ENCODE measurements at regions not wholly inside any gene's neighbourhood (a gene's known extent, or its start where the extent isn't known, plus 50 kb on each side); places are given as distances from the start of the nearest gene placed in this dataset.

DNA sequence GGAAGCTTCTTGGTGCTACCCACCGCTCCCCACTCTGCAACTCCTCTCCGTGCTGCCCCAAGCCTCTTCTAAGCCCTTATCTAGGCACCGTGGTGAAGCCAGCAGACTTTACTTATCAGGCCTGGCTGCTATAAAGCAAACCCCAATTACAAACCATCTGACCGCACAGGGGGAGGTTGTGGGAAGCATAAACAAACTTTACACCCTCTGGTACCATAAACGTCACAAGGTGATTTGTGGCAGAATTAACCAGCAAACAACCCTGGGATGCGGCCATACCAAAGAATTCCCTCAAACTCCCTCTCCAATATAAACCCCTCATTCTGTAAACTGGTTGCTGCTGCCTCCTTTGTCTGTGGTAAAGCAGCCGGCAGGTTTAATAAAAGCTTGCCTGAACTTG lies 55.2 kb downstream of the MAGEC2 start:
- Mint-ChIP-seq H3K27me3 (ENCODE audit: insufficient read depth, unreplicated experiment) (no peaks in the 10 kb centered on the region), H3K36me3 (ENCODE audit: insufficient read depth, unreplicated experiment) (no peaks in the 10 kb centered on the region), H3K9me3 (ENCODE audit: unreplicated experiment) (no peaks in the 10 kb centered on the region), H3K27ac (ENCODE audit: unreplicated experiment) (no peak overlapping the region), H3K4me1 (ENCODE audit: low read depth, unreplicated experiment) (no peaks in the 10 kb centered on the region), H3K4me3 (ENCODE audit: unreplicated experiment) (no peak overlapping the region)
- DNase-seq, result no peak
- Histone ChIP-seq H3K27me3 (replicated peaks; ENCODE audit: control insufficient read depth, insufficient read depth, low read length) (no peaks in the 10 kb centered on the region), H3K9me3 (no peaks in the 10 kb centered on the region), H3K4me3 (ENCODE audit: low read depth, low read length) (no peak overlapping the region), H3K4me1 (no peaks in the 10 kb centered on the region), H3K36me3 (ENCODE audit: control insufficient read depth, insufficient read depth, low read length) (no peaks in the 10 kb centered on the region)
- TF ChIP-seq CTCF (IDR thresholded peaks at IDR 0.05; ENCODE audit: insufficient read depth in 1 of 2, low read depth in 1 of 2, low read length in 1 of 2, severe bottlenecking in 1 of 2, unreplicated experiment in 1 of 2), result no peak
- BruUV-seq (replicated peaks), result no TSS peak
- ChIA-PET POLR2A (no interaction called here), CTCF (no interaction called here)
- intact Hi-C loops (cut with micrococcal nuclease; ENCODE audit: unreplicated experiment), result no loop called here

DNA sequence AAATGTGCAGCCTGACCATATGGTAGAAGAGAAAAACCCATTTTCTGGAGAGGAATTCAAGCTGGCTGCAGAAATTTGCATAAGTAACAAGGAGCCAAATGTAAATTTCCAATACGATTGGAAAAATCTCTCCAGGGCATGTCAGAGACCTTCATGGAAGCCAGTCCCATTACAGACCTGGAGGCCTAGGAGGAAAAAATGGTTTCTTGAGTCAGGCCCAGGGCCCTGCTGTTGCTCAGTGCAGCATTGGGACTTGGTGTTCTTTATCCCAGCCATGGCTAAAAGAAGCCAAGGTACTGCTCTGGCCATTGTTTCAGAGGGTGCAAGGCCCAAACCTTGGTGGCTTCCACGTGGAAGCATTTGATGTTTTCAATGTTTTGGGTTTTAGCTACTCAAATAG lies 70.6 kb downstream of the MAGEC2 start:
- Histone ChIP-seq H3K27me3 (replicated peaks; ENCODE audit: control insufficient read depth, insufficient read depth, low read length) (no peaks in the 10 kb centered on the region), H3K4me1 (no peaks in the 10 kb centered on the region), H3K4me3 (ENCODE audit: low read depth, low read length) (no peak overlapping the region), H3K9me3 (no peaks in the 10 kb centered on the region), H3K36me3 (ENCODE audit: control insufficient read depth, insufficient read depth, low read length) (no peaks in the 10 kb centered on the region)
- Mint-ChIP-seq H3K9me3 (ENCODE audit: unreplicated experiment) (no peaks in the 10 kb centered on the region), H3K27me3 (ENCODE audit: insufficient read depth, unreplicated experiment) (no peaks in the 10 kb centered on the region), H3K36me3 (ENCODE audit: insufficient read depth, unreplicated experiment) (no peaks in the 10 kb centered on the region), H3K4me3 (ENCODE audit: unreplicated experiment) (no peak overlapping the region), H3K27ac (ENCODE audit: unreplicated experiment) (no peak overlapping the region), H3K4me1 (ENCODE audit: low read depth, unreplicated experiment) (no peaks in the 10 kb centered on the region)
- DNase-seq, result no peak
- ChIA-PET POLR2A (no interaction called here), CTCF (no interaction called here)
- TF ChIP-seq CTCF (IDR thresholded peaks at IDR 0.05; ENCODE audit: insufficient read depth in 1 of 2, low read depth in 1 of 2, low read length in 1 of 2, severe bottlenecking in 1 of 2, unreplicated experiment in 1 of 2), result no peak
- intact Hi-C loops (cut with micrococcal nuclease; ENCODE audit: unreplicated experiment), result no loop called here
- no TSS peak for BruUV-seq (replicated peaks)

DNA sequence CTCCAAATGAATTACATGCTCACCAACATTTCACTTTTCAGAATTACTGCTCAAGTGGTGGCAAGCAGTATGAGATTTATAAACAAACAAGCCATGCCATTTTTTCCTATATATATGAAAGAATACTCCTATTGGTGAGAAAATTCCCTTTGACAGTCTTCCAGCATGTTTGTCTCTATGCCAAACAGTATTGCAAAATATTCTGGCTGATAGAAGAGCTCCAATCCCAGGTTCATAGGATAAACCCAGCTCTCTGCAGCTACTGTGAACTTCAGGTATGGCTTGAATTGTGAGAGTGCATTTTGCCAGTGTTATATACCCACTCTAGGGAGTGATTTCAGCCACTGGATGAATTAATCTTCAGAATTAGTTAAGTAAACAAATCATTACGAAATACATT lies 108.8 kb downstream of the MAGEC2 start:
- DNase-seq, result no peak
- Mint-ChIP-seq H3K27ac (ENCODE audit: unreplicated experiment) (no peak overlapping the region), H3K27me3 (ENCODE audit: insufficient read depth, unreplicated experiment) (no peaks in the 10 kb centered on the region), H3K4me1 (ENCODE audit: low read depth, unreplicated experiment) (no peaks in the 10 kb centered on the region), H3K9me3 (ENCODE audit: unreplicated experiment) (no peaks in the 10 kb centered on the region), H3K4me3 (ENCODE audit: unreplicated experiment) (no peak overlapping the region), H3K36me3 (ENCODE audit: insufficient read depth, unreplicated experiment) (no peaks in the 10 kb centered on the region)
- Histone ChIP-seq H3K27me3 (replicated peaks; ENCODE audit: control insufficient read depth, insufficient read depth, low read length) (no peaks in the 10 kb centered on the region), H3K4me3 (ENCODE audit: low read depth, low read length) (no peak overlapping the region), H3K36me3 (ENCODE audit: control insufficient read depth, insufficient read depth, low read length) (no peaks in the 10 kb centered on the region), H3K9me3 (no peaks in the 10 kb centered on the region), H3K4me1 (no peaks in the 10 kb centered on the region)
- POLR2A ChIA-PET, result no interaction called here
- BruUV-seq (replicated peaks), result no TSS peak
- no peak for TF ChIP-seq CTCF (IDR thresholded peaks at IDR 0.05; ENCODE audit: insufficient read depth in 1 of 2, low read depth in 1 of 2, low read length in 1 of 2, severe bottlenecking in 1 of 2, unreplicated experiment in 1 of 2)
- intact Hi-C loops (cut with micrococcal nuclease; ENCODE audit: unreplicated experiment), result no loop called here
- CTCF ChIA-PET, result no interaction called here

All from Caco-2 (cell line).